Effector memory CD8-positive, alpha-beta T cell (primary cell): ENCODE measurements at regions not wholly inside any gene's neighbourhood (a gene's known extent, or its start where the extent isn't known, plus 50 kb on each side); places are given as distances from the start of the nearest gene placed in this dataset.

ENCODE experiments used
- ATAC-seq: fragments of 150-1000 bp; cut with Tn5 transposase; replicated peaks from 2 replicates; pipeline ENCODE4 v1.10.0; 2021; ENCODE audit warnings: mild to moderate bottlenecking, moderate library complexity
- DNase-seq, 3 experiments: peaks; one replicate each; pipeline ENCODE4 v3.0.0; 2021
- H3K27ac Mint-ChIP-seq, 2 donors: one replicate each; pipeline ENCODE4 v1.8.0; 2022; ENCODE audit warnings: mild to moderate bottlenecking in 2 of 2, mixed read lengths in 2 of 2, moderate library complexity in 2 of 2
- H3K27me3 Mint-ChIP-seq, 2 donors: one replicate each; pipeline ENCODE4 v1.8.0; 2022; ENCODE audit warnings: mixed read lengths in 2 of 2
- H3K36me3 Mint-ChIP-seq: one replicate; pipeline ENCODE4 v1.8.0; 2022; ENCODE audit warnings: mild to moderate bottlenecking, moderate library complexity, mixed read lengths; ENCODE audit not compliant: insufficient read depth
- H3K4me1 Mint-ChIP-seq, 2 donors: one replicate each; pipeline ENCODE4 v1.8.0; 2022; ENCODE audit warnings: low read depth in 2 of 2, mixed read lengths in 2 of 2
- H3K4me3 Mint-ChIP-seq, 2 donors: one replicate each; pipeline ENCODE4 v1.8.0; 2022; ENCODE audit warnings: mild to moderate bottlenecking in 2 of 2, mixed read lengths in 2 of 2, moderate library complexity in 2 of 2
- H3K9me3 Mint-ChIP-seq, 2 donors: one replicate each; pipeline ENCODE4 v1.8.0; 2022; ENCODE audit warnings: mixed read lengths in 2 of 2

- H3K36me3 Mint-ChIP-seq, result no peaks in the 10 kb centered on the region
- no peaks in the 10 kb centered on the region for H3K9me3 Mint-ChIP-seq
- no peaks in the 10 kb centered on the region for H3K4me1 Mint-ChIP-seq
- no peak overlapping the region for H3K27ac Mint-ChIP-seq
- ATAC-seq, result no peak
- no peak for DNase-seq
- no peak overlapping the region for H3K4me3 Mint-ChIP-seq
- H3K27me3 Mint-ChIP-seq, result peaks cover 16 to 20% of the 10 kb centered on the region in 2 donors
Observed at GRCh38 chr1:87937831-87938395, 609.2 kb downstream of the LMO4 start.

GRCh38 chr1:87938631-87939030 is 610.0 kb downstream of the LMO4 start:
- no peaks in the 10 kb centered on the region for H3K4me1 Mint-ChIP-seq
- no peaks in the 10 kb centered on the region for H3K9me3 Mint-ChIP-seq
- H3K27me3 Mint-ChIP-seq, result peaks cover 20% of the 10 kb centered on the region in 2 donors
- no peaks in the 10 kb centered on the region for H3K36me3 Mint-ChIP-seq
- DNase-seq (no peak), ATAC-seq (no peak)
- H3K27ac Mint-ChIP-seq, result no peak overlapping the region
- H3K4me3 Mint-ChIP-seq, result no peak overlapping the region

- Mint-ChIP-seq H3K4me3 (no peak overlapping the region), H3K9me3 (no peaks in the 10 kb centered on the region), H3K27me3 (peaks cover 20% of the 10 kb centered on the region in 2 donors), H3K27ac (no peak overlapping the region), H3K36me3 (no peaks in the 10 kb centered on the region), H3K4me1 (no peaks in the 10 kb centered on the region)
- no peak for DNase-seq
- ATAC-seq, result no peak
Observed at GRCh38 chr1:87939444-87939843, 610.8 kb downstream of the LMO4 start.

- Mint-ChIP-seq H3K4me1 (no peaks in the 10 kb centered on the region), H3K9me3 (no peaks in the 10 kb centered on the region), H3K36me3 (no peaks in the 10 kb centered on the region), H3K4me3 (no peak overlapping the region), H3K27me3 (peaks cover 16 to 19% of the 10 kb centered on the region in 2 donors), H3K27ac (no peak overlapping the region)
- ATAC-seq (no peak), DNase-seq (no peak)
Observed at GRCh38 chr1:87940421-87940820, 611.7 kb downstream of the LMO4 start.

GRCh38 chr1:87941337-87941946 is 612.8 kb downstream of the LMO4 start:
- H3K9me3 Mint-ChIP-seq, result no peaks in the 10 kb centered on the region

GRCh38 chr1:87942165-87942564 is 613.5 kb downstream of the LMO4 start:
- H3K4me1 Mint-ChIP-seq, result no peaks in the 10 kb centered on the region
- no peak overlapping the region for H3K27ac Mint-ChIP-seq
- H3K4me3 Mint-ChIP-seq, result no peak overlapping the region
- no peaks in the 10 kb centered on the region for H3K9me3 Mint-ChIP-seq
- DNase-seq (no peak), ATAC-seq (no peak)
- peaks cover 13 to 26% of the 10 kb centered on the region in 2 donors for H3K27me3 Mint-ChIP-seq
- H3K36me3 Mint-ChIP-seq, result no peaks in the 10 kb centered on the region

More at GRCh38 chr1:87941337-87941946, 612.8 kb downstream of the LMO4 start:
- Mint-ChIP-seq H3K27ac (no peak overlapping the region), H3K4me3 (no peak overlapping the region), H3K27me3 (peaks cover 19 to 26% of the 10 kb centered on the region in 2 donors), H3K4me1 (no peaks in the 10 kb centered on the region), H3K36me3 (no peaks in the 10 kb centered on the region)
- no peak for DNase-seq
- ATAC-seq, result no peak

- Mint-ChIP-seq H3K27me3 (peaks cover 37 to 47% of the 10 kb centered on the region in 2 donors), H3K27ac (no peak overlapping the region), H3K4me1 (peaks cover 0 to 3% of the 10 kb centered on the region in 2 donors), H3K36me3 (no peaks in the 10 kb centered on the region), H3K9me3 (no peaks in the 10 kb centered on the region), H3K4me3 (no peak overlapping the region)
- DNase-seq (no peak), ATAC-seq (no peak)
Observed at GRCh38 chr1:87949711-87950110, 621.0 kb downstream of the LMO4 start.

- Mint-ChIP-seq H3K27ac (no peak overlapping the region), H3K9me3 (no peaks in the 10 kb centered on the region), H3K27me3 (peaks cover 34 to 44% of the 10 kb centered on the region in 2 donors), H3K36me3 (no peaks in the 10 kb centered on the region), H3K4me1 (peaks cover 0 to 3% of the 10 kb centered on the region in 2 donors), H3K4me3 (no peak overlapping the region)
- ATAC-seq (no peak), DNase-seq (no peak)
Observed at GRCh38 chr1:87950369-87950768, 621.7 kb downstream of the LMO4 start.

- DNase-seq, result no peak
- ATAC-seq, result no peak
- Mint-ChIP-seq H3K4me1 (peaks cover 0 to 3% of the 10 kb centered on the region in 2 donors), H3K36me3 (no peaks in the 10 kb centered on the region), H3K9me3 (no peaks in the 10 kb centered on the region), H3K4me3 (no peak overlapping the region), H3K27ac (no peak overlapping the region), H3K27me3 (peaks cover 36 to 42% of the 10 kb centered on the region in 2 donors)
Observed at GRCh38 chr1:87951409-87951808, 622.7 kb downstream of the LMO4 start.

GRCh38 chr1:87951852-87952251 is 623.2 kb downstream of the LMO4 start:
- H3K36me3 Mint-ChIP-seq, result no peaks in the 10 kb centered on the region
- peaks cover 36 to 42% of the 10 kb centered on the region in 2 donors for H3K27me3 Mint-ChIP-seq
- peaks cover 0 to 3% of the 10 kb centered on the region in 2 donors for H3K4me1 Mint-ChIP-seq
- H3K27ac Mint-ChIP-seq, result no peak overlapping the region
- DNase-seq (no peak), ATAC-seq (no peak)
- no peak overlapping the region for H3K4me3 Mint-ChIP-seq
- H3K9me3 Mint-ChIP-seq, result no peaks in the 10 kb centered on the region

GRCh38 chr1:87953121-87953520 is 624.4 kb downstream of the LMO4 start:
- DNase-seq (no peak), ATAC-seq (no peak)
- H3K4me1 Mint-ChIP-seq, result peaks cover 0 to 3% of the 10 kb centered on the region in 2 donors
- H3K9me3 Mint-ChIP-seq, result no peaks in the 10 kb centered on the region
- peaks cover 38 to 46% of the 10 kb centered on the region in 2 donors for H3K27me3 Mint-ChIP-seq
- no peak overlapping the region for H3K27ac Mint-ChIP-seq
- H3K4me3 Mint-ChIP-seq, result no peak overlapping the region
- no peaks in the 10 kb centered on the region for H3K36me3 Mint-ChIP-seq

- H3K36me3 Mint-ChIP-seq, result no peaks in the 10 kb centered on the region
- no peak overlapping the region for H3K4me3 Mint-ChIP-seq
- H3K4me1 Mint-ChIP-seq, result peaks cover 0 to 3% of the 10 kb centered on the region in 2 donors
- DNase-seq (peak; percentile 33 to 44 (median 36)), ATAC-seq (peak; percentile 66)
- no peaks in the 10 kb centered on the region for H3K9me3 Mint-ChIP-seq
- peaks cover 39 to 48% of the 10 kb centered on the region in 2 donors for H3K27me3 Mint-ChIP-seq
- H3K27ac Mint-ChIP-seq, result no peak overlapping the region
Observed at GRCh38 chr1:87953732-87954344, 625.2 kb downstream of the LMO4 start.

- DNase-seq (no peak), ATAC-seq (no peak)
- no peak overlapping the region for H3K4me3 Mint-ChIP-seq
- no peaks in the 10 kb centered on the region for H3K36me3 Mint-ChIP-seq
- peaks cover 0 to 3% of the 10 kb centered on the region in 2 donors for H3K4me1 Mint-ChIP-seq
- H3K27me3 Mint-ChIP-seq, result peaks cover 43% of the 10 kb centered on the region in 2 donors
- no peaks in the 10 kb centered on the region for H3K9me3 Mint-ChIP-seq
- no peak overlapping the region for H3K27ac Mint-ChIP-seq
Observed at GRCh38 chr1:87955038-87955437, 626.4 kb downstream of the LMO4 start.

GRCh38 chr1:87956072-87956471 is 627.4 kb downstream of the LMO4 start:
- Mint-ChIP-seq H3K36me3 (no peaks in the 10 kb centered on the region), H3K4me1 (peaks cover 0 to 3% of the 10 kb centered on the region in 2 donors), H3K4me3 (no peak overlapping the region), H3K27me3 (peaks cover 35 to 43% of the 10 kb centered on the region in 2 donors), H3K9me3 (no peaks in the 10 kb centered on the region), H3K27ac (no peak overlapping the region)
- DNase-seq (no peak), ATAC-seq (no peak)
